Kidney (tissue), 13 donors: ENCODE measurements at regions not wholly inside any gene's neighbourhood (a gene's known extent, or its start where the extent isn't known, plus 50 kb on each side); places are given as distances from the start of the nearest gene placed in this dataset.

Source experiments
- DNase-seq, 5 donors: peaks; one replicate each; pipeline ENCODE4 v3.0.0-alpha.2; 2013 to 2020
- FAIRE-seq: peaks from 2 replicates; lab custom pipeline; 2012; peaks lifted over from hg19 to GRCh38; lab: Jason Lieb, UNC
- H3K27ac ChIP-seq, 2 donors: one replicate each; pipeline ENCODE4 v1.7.0; 2013; ENCODE audit warnings: low read depth in 2 of 2, low read length in 2 of 2, inconsistent platforms in 1 of 2
- H3K27me3 ChIP-seq: one replicate; pipeline ENCODE4 v1.7.1; 2013; ENCODE audit warnings: low read length, inconsistent platforms; ENCODE audit not compliant: control insufficient read depth, insufficient read depth
- H3K36me3 ChIP-seq, 3 donors: one replicate each; pipeline versions ENCODE4 v1.7.0 to v1.7.1; 2013; ENCODE audit warnings: low read length in 3 of 3, control low read depth in 1 of 3, inconsistent platforms in 1 of 3; ENCODE audit not compliant: insufficient read depth in 3 of 3, control insufficient read depth in 2 of 3
- H3K4me1 ChIP-seq, 3 donors: one replicate each; pipeline versions ENCODE4 v1.7.0 to v1.7.1; 2013; ENCODE audit warnings: low read length in 3 of 3, inconsistent platforms in 1 of 3, low read depth in 1 of 3; ENCODE audit not compliant: control insufficient read depth in 2 of 3, insufficient read depth in 2 of 3
- H3K4me3 ChIP-seq, 3 donors: one replicate each; pipeline versions ENCODE4 v1.7.0 to v1.8.1; 2013; ENCODE audit warnings: low read length in 3 of 3, control low read depth in 1 of 3, inconsistent platforms in 1 of 3
- H3K9ac ChIP-seq, 3 donors: one replicate each; pipeline versions ENCODE4 v1.7.0 to v1.7.1; 2013; ENCODE audit warnings: low read length in 3 of 3, control low read depth in 1 of 3, inconsistent platforms in 1 of 3
- H3K9me3 ChIP-seq, 3 donors: one replicate each; pipeline versions ENCODE4 v1.7.0 to v1.7.1; 2013; ENCODE audit warnings: low read length in 3 of 3, control low read depth in 1 of 3, inconsistent platforms in 1 of 3; ENCODE audit not compliant: control insufficient read depth in 2 of 3, insufficient read depth in 1 of 3
- intact Hi-C: fragments of 100-400 bp; cut with DNase I; formaldehyde crosslinking; loops from one replicate; pipeline ENCODE4 v1.11.1; 2022
- TF ChIP-seq, protein P1 (sequence below): IDR thresholded peaks from 3 replicates; pipeline ENCODE4 v1.5.1; 2012; ENCODE audit warnings: mild to moderate bottlenecking, moderate library complexity, borderline replicate concordance; ENCODE audit not compliant: insufficient read depth; ENCODE audit errors: extremely low read depth
- donor health status: control.
- donor health status: control.
- donor health status: control.
- donor health status: control.
- donor health status: control.
- donor health status: DM: yes; HTN: yes; CAD: no.
- donor health status: Normal renal cell carcinoma (clear cell type).

DNA sequence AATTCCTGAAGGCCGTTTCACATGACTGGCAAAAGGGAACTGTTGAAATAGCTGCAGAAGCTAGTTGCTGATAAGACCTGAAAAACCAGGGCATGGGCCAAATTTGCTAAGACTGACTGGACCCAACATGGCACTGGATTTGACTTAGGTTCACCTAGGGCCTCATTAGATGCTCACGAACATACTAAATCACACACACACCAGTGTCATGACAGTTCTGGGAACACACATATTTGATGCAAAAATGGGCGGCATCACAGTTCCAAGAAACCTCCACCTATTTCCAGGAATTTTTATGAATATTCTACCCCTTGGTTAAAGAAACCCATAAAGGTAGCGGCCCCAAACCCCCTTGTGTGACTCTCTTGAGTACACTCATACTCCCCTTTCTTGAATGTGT is 99.6 kb upstream of the OBI1 start:
- intact Hi-C loops, result no loop called here
- H3K4me3 ChIP-seq, result no peak overlapping the region
- TF ChIP-seq, protein P1, sequence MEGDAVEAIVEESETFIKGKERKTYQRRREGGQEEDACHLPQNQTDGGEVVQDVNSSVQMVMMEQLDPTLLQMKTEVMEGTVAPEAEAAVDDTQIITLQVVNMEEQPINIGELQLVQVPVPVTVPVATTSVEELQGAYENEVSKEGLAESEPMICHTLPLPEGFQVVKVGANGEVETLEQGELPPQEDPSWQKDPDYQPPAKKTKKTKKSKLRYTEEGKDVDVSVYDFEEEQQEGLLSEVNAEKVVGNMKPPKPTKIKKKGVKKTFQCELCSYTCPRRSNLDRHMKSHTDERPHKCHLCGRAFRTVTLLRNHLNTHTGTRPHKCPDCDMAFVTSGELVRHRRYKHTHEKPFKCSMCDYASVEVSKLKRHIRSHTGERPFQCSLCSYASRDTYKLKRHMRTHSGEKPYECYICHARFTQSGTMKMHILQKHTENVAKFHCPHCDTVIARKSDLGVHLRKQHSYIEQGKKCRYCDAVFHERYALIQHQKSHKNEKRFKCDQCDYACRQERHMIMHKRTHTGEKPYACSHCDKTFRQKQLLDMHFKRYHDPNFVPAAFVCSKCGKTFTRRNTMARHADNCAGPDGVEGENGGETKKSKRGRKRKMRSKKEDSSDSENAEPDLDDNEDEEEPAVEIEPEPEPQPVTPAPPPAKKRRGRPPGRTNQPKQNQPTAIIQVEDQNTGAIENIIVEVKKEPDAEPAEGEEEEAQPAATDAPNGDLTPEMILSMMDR, result no peak
- H3K27ac ChIP-seq, result no peak overlapping the region
- DNase-seq (no peak), FAIRE-seq (no peak)
- no peaks in the 10 kb centered on the region for H3K4me1 ChIP-seq
- no peaks in the 10 kb centered on the region for H3K36me3 ChIP-seq
- H3K9me3 ChIP-seq, result no peaks in the 10 kb centered on the region
- no peak overlapping the region for H3K9ac ChIP-seq
- no peaks in the 10 kb centered on the region for H3K27me3 ChIP-seq

DNA sequence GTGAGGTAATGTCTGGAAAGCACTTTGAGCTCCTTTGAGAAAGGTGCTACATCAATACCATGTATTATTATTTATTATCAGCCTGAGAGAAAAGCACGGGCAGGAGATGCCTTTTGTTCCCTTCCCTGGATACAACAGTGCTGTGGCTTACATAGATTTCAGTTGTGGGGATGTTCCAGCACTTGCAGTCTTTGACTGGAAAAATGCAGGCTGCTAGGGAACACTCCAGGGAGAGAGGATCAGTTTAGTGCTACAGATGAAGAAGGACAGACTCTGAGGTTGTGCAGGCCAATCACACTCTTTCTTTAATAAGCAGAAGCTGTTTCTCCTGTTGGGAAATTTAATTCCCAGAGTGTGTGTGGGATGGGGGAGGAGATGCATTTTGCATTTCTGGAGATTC is 94.5 kb upstream of the OBI1 start:
- intact Hi-C loops, result no loop called here
- no peaks in the 10 kb centered on the region for H3K4me1 ChIP-seq
- no peak for FAIRE-seq
- no peaks in the 10 kb centered on the region for H3K36me3 ChIP-seq
- no peak for DNase-seq
- no peaks in the 10 kb centered on the region for H3K9me3 ChIP-seq
- H3K27me3 ChIP-seq, result no peaks in the 10 kb centered on the region
- no peak overlapping the region for H3K9ac ChIP-seq
- TF ChIP-seq, protein P1, result no peak
- no peak overlapping the region for H3K27ac ChIP-seq
- no peak overlapping the region for H3K4me3 ChIP-seq

DNA sequence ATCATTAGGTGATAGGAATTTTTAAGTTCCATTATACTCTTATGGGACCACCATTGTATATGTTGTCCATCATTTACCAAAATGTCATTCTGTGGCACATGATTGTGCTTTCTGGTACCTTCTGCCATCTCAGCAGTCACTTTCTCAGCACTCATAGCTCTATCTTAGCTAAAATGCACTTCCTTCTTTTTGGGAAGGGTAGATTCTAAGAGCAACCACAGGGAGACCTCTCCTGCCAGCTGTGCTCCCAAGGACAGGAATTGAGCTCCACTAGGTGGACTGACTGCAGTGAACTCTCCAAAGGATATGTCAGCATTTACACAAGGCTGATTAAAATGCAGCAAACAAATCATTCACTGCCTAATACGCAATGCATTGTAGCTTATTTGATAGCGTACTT is 91.8 kb upstream of the OBI1 start:
- Histone ChIP-seq H3K4me1 (no peaks in the 10 kb centered on the region), H3K27me3 (no peaks in the 10 kb centered on the region), H3K27ac (no peak overlapping the region), H3K4me3 (no peak overlapping the region), H3K9ac (no peak overlapping the region), H3K36me3 (no peaks in the 10 kb centered on the region), H3K9me3 (no peaks in the 10 kb centered on the region)
- TF ChIP-seq, protein P1, result no peak
- DNase-seq (no peak), FAIRE-seq (no peak)
- intact Hi-C loops, result no loop called here

DNA sequence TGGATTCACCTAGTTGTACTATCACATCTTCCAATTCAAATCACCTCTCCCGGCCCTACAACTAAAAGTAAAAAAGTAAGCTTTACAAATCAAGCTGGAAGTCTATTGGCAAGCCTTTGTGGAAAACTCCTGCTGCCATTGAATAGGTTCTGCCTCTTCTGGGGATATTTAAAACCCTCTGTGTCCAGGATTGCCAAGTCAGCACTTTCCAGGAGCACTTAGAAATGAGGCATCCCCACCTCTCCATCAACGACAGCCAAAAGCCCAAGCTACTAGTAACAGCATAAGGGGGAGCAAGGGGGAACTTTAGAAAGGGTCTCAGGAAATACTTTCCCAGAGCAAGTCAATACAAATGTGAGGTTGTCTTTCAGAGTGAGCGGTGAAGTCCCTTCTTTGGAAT is 85.0 kb upstream of the OBI1 start:
- FAIRE-seq (no peak), DNase-seq (no peak)
- Histone ChIP-seq H3K9ac (no peak overlapping the region), H3K27ac (no peak overlapping the region), H3K4me1 (no peaks in the 10 kb centered on the region), H3K9me3 (no peaks in the 10 kb centered on the region), H3K27me3 (no peaks in the 10 kb centered on the region), H3K36me3 (no peaks in the 10 kb centered on the region), H3K4me3 (no peak overlapping the region)
- TF ChIP-seq, protein P1, result no peak
- intact Hi-C loops, result no loop called here
